ENCODE measurements at regions not wholly inside any gene's neighbourhood (a gene's known extent, or its start where the extent isn't known, plus 50 kb on each side); places are given as distances from the start of the nearest gene placed in this dataset.

DNA sequence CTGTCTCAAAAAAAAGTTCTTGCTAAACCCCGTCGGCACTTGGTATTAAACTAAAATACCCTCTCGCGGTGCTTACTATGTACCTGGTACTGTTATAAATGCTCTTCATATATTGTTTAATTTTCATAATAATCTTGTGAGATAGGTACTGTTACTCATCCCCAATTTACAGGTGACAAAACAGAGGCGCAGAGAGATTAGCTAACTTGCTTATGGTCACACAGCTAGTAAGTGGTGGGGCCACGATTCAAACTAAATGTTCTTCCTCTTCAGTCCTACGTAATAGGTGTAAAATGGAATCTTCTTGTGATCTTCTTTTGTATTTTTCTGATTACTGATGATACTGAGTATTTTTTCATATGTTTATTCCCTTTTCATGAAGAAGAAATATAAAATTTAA lies 51.3 kb downstream of the TET3 start:
- H3K27me3 ChIP-seq (ENCODE audit: control insufficient read depth in 3 of 3, insufficient read depth in 3 of 3, low read length in 3 of 3) = no peaks in the 10 kb centered on the region
- peak overlapping the region in 1 of 3 donors; percentile 38 for H3K27ac ChIP-seq (ENCODE audit: low read depth in 1 of 3, low read length in 2 of 3)
- no peaks in the 10 kb centered on the region for H3K9me3 ChIP-seq (ENCODE audit: control insufficient read depth in 2 of 2, insufficient read depth in 1 of 2, low read depth in 1 of 2, low read length in 1 of 2)
- H3K36me3 ChIP-seq (ENCODE audit: control insufficient read depth in 3 of 3, insufficient read depth in 2 of 3, low read depth in 1 of 3, low read length in 3 of 3) = no peaks in the 10 kb centered on the region
- 93 to 96% (median 96%) methylated on average over 7 of the region's 7 CpGs for WGBS, 3 donors
- DNase-seq (no peak), FAIRE-seq (no peak)
- H3K4me3 ChIP-seq (ENCODE audit: low read depth in 1 of 3, low read length in 3 of 3) = no peak overlapping the region
- peaks cover 16 to 40% (median 16%) of the 10 kb centered on the region in 3 donors for H3K4me1 ChIP-seq (ENCODE audit: control insufficient read depth in 3 of 3, insufficient read depth in 2 of 3, low read depth in 1 of 3, low read length in 2 of 3)

DNA sequence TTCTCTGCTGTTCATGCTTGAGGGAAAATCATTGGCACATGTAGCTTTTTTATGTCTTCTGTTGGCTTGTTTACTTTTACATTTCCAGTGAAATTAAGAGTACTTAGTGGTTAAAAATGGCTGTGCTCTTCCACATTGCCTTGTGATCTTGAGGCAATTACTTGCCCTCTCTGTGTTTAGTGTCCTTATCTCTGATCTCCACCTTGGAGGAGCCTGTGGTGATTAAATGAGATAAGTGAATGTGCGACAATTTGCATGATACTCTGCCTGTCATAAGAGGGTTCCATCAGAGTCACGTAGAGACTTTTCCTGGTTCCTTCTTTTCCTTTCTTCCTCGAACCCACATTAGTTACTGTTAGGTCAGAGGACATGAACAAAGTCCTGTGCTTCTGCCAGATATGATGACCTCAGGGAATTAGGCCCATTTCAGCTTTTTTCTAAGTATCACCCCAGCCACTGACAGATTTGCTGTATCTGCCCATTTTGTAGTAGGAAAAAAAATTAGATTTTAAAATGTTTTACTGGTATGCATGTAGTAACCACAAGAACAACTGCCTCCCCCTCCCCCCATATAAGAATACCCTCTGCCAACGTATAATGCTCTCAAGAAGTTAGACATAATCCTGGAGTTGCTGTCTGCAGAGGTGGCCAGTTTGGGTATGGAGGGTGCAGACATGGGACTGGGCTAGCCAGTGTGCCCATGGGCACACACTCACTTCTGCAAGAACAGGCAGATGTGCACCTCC lies 51.9 kb downstream of the TET3 start:
- H3K27me3 ChIP-seq (ENCODE audit: control insufficient read depth in 3 of 3, insufficient read depth in 3 of 3, low read length in 3 of 3) = no peaks in the 10 kb centered on the region
- H3K27ac ChIP-seq (ENCODE audit: low read depth in 1 of 3, low read length in 2 of 3) = peak overlapping the region in 1 of 3 donors; percentile 38
- H3K4me3 ChIP-seq (ENCODE audit: low read depth in 1 of 3, low read length in 3 of 3) = no peak overlapping the region
- H3K9me3 ChIP-seq (ENCODE audit: control insufficient read depth in 2 of 2, insufficient read depth in 1 of 2, low read depth in 1 of 2, low read length in 1 of 2) = no peaks in the 10 kb centered on the region
- no peaks in the 10 kb centered on the region for H3K36me3 ChIP-seq (ENCODE audit: control insufficient read depth in 3 of 3, insufficient read depth in 2 of 3, low read depth in 1 of 3, low read length in 3 of 3)
- H3K4me1 ChIP-seq (ENCODE audit: control insufficient read depth in 3 of 3, insufficient read depth in 2 of 3, low read depth in 1 of 3, low read length in 2 of 3) = peaks cover 14 to 40% (median 16%) of the 10 kb centered on the region in 3 donors
- FAIRE-seq (no peak), DNase-seq (peak in 1 of 2 donors; percentile 33)
- 46 to 63% (median 55%) methylated on average over 4 of the region's 4 CpGs for WGBS, 3 donors

DNA sequence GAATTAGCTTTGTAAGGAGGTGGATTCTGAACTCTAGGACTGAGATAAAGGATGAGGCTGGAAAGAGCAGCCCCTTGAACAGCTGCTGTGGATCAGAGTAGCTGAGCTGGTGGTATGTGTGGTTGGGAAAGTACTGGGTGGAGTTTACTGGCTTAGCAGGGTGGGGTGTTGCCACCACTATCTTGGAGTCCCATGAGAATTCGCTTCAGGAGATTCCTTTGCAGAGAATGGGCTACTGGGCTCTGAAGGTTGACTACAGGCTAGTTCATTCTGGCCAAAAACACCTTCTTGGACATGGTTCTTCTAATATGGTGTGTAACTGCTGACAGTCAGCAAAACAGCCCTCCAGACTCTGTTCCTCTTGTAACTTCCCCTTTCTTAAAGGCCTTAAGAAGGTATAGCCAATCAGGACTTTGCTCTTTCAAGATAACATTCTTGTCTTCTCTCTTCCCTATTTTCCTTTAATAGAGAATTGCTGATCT lies 52.7 kb downstream of the TET3 start:
- H3K9me3 ChIP-seq (ENCODE audit: control insufficient read depth in 2 of 2, insufficient read depth in 1 of 2, low read depth in 1 of 2, low read length in 1 of 2) = no peaks in the 10 kb centered on the region
- H3K4me3 ChIP-seq (ENCODE audit: low read depth in 1 of 3, low read length in 3 of 3) = no peak overlapping the region
- no peaks in the 10 kb centered on the region for H3K27me3 ChIP-seq (ENCODE audit: control insufficient read depth in 3 of 3, insufficient read depth in 3 of 3, low read length in 3 of 3)
- no peaks in the 10 kb centered on the region for H3K36me3 ChIP-seq (ENCODE audit: control insufficient read depth in 3 of 3, insufficient read depth in 2 of 3, low read depth in 1 of 3, low read length in 3 of 3)
- H3K4me1 ChIP-seq (ENCODE audit: control insufficient read depth in 3 of 3, insufficient read depth in 2 of 3, low read depth in 1 of 3, low read length in 2 of 3) = peaks cover 8 to 35% (median 16%) of the 10 kb centered on the region in 3 donors
- H3K27ac ChIP-seq (ENCODE audit: low read depth in 1 of 3, low read length in 2 of 3) = peak overlapping the region in 2 of 3 donors; percentile 38 to 64
- FAIRE-seq (no peak), DNase-seq (peak; percentile 54 to 60)
- WGBS, 3 donors = 54 to 73% (median 59%) methylated on average over 1 of the region's 1 CpG

DNA sequence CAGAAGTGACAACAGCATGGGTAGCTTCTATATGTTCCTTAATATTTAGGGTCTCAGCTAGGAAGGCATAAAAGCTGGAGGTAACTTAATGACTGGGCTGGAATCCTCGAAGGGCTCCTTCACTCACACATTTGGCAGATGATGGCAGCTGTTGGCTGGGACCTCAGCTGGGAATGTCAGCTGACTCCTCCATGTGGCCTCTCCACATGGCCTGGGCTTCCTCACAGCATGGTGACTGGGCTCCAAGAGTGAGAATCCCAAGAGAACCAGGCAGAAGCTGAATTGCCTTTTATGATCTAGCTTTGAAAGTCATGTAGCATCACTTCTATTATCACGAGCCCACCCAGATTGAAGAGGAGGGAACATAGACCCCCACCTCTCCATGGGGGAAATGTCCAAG lies 54.9 kb downstream of the TET3 start:
- Histone ChIP-seq H3K9me3 (ENCODE audit: control insufficient read depth in 2 of 2, insufficient read depth in 1 of 2, low read depth in 1 of 2, low read length in 1 of 2) (no peaks in the 10 kb centered on the region), H3K27ac (ENCODE audit: low read depth in 1 of 3, low read length in 2 of 3) (no peak overlapping the region), H3K27me3 (ENCODE audit: control insufficient read depth in 3 of 3, insufficient read depth in 3 of 3, low read length in 3 of 3) (no peaks in the 10 kb centered on the region), H3K36me3 (ENCODE audit: control insufficient read depth in 3 of 3, insufficient read depth in 2 of 3, low read depth in 1 of 3, low read length in 3 of 3) (no peaks in the 10 kb centered on the region), H3K4me3 (ENCODE audit: low read depth in 1 of 3, low read length in 3 of 3) (no peak overlapping the region), H3K4me1 (ENCODE audit: control insufficient read depth in 3 of 3, insufficient read depth in 2 of 3, low read depth in 1 of 3, low read length in 2 of 3) (peaks cover 8 to 43% (median 16%) of the 10 kb centered on the region in 3 donors)
- no peak for DNase-seq
- FAIRE-seq = no peak
- WGBS, 3 donors = 64 to 96% (median 96%) methylated on average over 2 of the region's 2 CpGs

DNA sequence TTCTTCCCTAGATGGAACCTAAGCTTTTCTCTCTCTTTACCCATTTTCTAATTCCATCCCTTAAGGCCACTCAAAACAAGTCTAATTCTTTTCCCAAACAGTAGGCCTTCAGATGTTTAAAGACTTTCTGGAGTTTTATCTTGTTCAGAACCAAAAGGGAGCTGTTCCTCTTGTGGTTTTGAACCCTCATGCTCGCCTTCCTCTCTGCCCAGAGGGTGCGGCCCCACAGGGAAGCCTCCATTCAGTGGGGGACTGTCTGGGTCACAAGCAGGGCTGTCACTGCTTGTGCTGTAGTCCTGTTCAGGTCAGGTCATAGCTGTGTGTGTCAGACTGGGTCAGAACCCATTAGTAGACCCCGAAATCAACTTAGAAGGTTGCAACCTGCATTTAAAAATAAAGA lies 56.5 kb downstream of the TET3 start:
- no peak for FAIRE-seq
- H3K27ac ChIP-seq (ENCODE audit: low read depth in 1 of 3, low read length in 2 of 3) = no peak overlapping the region

DNA sequence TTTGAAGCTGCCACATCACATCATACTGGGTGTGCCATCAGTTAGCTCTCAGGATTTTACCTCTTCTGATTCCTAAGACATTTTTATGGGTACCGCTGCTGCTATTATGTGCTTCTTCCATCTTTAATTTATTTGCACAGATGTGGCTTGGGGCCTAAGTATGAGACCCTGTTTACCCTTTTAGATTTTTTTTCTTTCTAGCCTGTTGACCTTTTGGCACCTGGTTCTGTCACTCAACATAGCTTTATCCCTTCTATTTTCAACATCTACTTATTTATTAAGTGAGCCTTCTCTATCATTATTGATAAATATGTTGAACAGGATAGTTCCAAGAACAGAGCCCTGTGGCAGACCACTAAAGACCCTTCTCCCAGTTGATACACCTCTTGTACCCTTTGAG lies 57.0 kb downstream of the TET3 start:
- peaks cover 6 to 33% (median 12%) of the 10 kb centered on the region in 3 donors for H3K4me1 ChIP-seq (ENCODE audit: control insufficient read depth in 3 of 3, insufficient read depth in 2 of 3, low read depth in 1 of 3, low read length in 2 of 3)
- DNase-seq (no peak), FAIRE-seq (no peak)
- 96 to 100% (median 98%) methylated on average over 1 of the region's 1 CpG for WGBS, 3 donors
- H3K27ac ChIP-seq (ENCODE audit: low read depth in 1 of 3, low read length in 2 of 3) = no peak overlapping the region
- peaks cover 0 to 7% (median 3%) of the 10 kb centered on the region in 3 donors for H3K36me3 ChIP-seq (ENCODE audit: control insufficient read depth in 3 of 3, insufficient read depth in 2 of 3, low read depth in 1 of 3, low read length in 3 of 3)
- H3K9me3 ChIP-seq (ENCODE audit: control insufficient read depth in 2 of 2, insufficient read depth in 1 of 2, low read depth in 1 of 2, low read length in 1 of 2) = no peaks in the 10 kb centered on the region
- H3K27me3 ChIP-seq (ENCODE audit: control insufficient read depth in 3 of 3, insufficient read depth in 3 of 3, low read length in 3 of 3) = no peaks in the 10 kb centered on the region
- no peak overlapping the region for H3K4me3 ChIP-seq (ENCODE audit: low read depth in 1 of 3, low read length in 3 of 3)

More for the DNA sequence above, 56.5 kb downstream of the TET3 start:
- 78 to 97% (median 81%) methylated on average over 3 of the region's 3 CpGs for WGBS, 3 donors
- peaks cover 6 to 38% (median 16%) of the 10 kb centered on the region in 3 donors for H3K4me1 ChIP-seq (ENCODE audit: control insufficient read depth in 3 of 3, insufficient read depth in 2 of 3, low read depth in 1 of 3, low read length in 2 of 3)
- H3K27me3 ChIP-seq (ENCODE audit: control insufficient read depth in 3 of 3, insufficient read depth in 3 of 3, low read length in 3 of 3) = no peaks in the 10 kb centered on the region
- H3K36me3 ChIP-seq (ENCODE audit: control insufficient read depth in 3 of 3, insufficient read depth in 2 of 3, low read depth in 1 of 3, low read length in 3 of 3) = peaks cover 0 to 2% (median 0%) of the 10 kb centered on the region in 3 donors
- no peaks in the 10 kb centered on the region for H3K9me3 ChIP-seq (ENCODE audit: control insufficient read depth in 2 of 2, insufficient read depth in 1 of 2, low read depth in 1 of 2, low read length in 1 of 2)
- no peak overlapping the region for H3K4me3 ChIP-seq (ENCODE audit: low read depth in 1 of 3, low read length in 3 of 3)
- no peak for DNase-seq

DNA sequence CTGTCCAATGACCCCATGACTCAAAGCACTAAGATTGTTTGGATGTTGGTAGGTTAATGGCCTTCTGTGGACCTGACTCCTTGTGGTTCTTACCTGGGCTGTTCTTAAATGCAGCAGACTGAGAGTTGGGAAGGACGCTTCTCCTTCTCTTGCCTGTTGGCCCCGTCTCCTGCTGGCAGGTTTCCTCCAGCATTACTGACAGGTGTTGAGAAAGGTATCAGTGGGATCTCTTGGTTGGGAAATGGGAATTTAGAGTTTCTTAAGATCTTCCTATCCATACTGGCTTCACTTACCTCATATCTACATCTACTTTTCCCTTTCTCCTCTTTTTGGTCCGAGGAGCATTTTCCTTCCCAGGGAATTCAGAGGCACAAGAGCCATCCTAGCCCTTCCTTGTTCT lies 57.9 kb downstream of the TET3 start:
- DNase-seq (no peak), FAIRE-seq (no peak)
- WGBS, 3 donors = 87 to 97% (median 93%) methylated on average over 3 of the region's 3 CpGs
- peaks cover 0 to 16% (median 6%) of the 10 kb centered on the region in 3 donors for H3K36me3 ChIP-seq (ENCODE audit: control insufficient read depth in 3 of 3, insufficient read depth in 2 of 3, low read depth in 1 of 3, low read length in 3 of 3)
- peak overlapping the region in 1 of 3 donors; percentile 57 for H3K27ac ChIP-seq (ENCODE audit: low read depth in 1 of 3, low read length in 2 of 3)
- H3K27me3 ChIP-seq (ENCODE audit: control insufficient read depth in 3 of 3, insufficient read depth in 3 of 3, low read length in 3 of 3) = no peaks in the 10 kb centered on the region
- H3K4me3 ChIP-seq (ENCODE audit: low read depth in 1 of 3, low read length in 3 of 3) = no peak overlapping the region
- H3K9me3 ChIP-seq (ENCODE audit: control insufficient read depth in 2 of 2, insufficient read depth in 1 of 2, low read depth in 1 of 2, low read length in 1 of 2) = no peaks in the 10 kb centered on the region
- H3K4me1 ChIP-seq (ENCODE audit: control insufficient read depth in 3 of 3, insufficient read depth in 2 of 3, low read depth in 1 of 3, low read length in 2 of 3) = peaks cover 0 to 24% (median 6%) of the 10 kb centered on the region in 3 donors

DNA sequence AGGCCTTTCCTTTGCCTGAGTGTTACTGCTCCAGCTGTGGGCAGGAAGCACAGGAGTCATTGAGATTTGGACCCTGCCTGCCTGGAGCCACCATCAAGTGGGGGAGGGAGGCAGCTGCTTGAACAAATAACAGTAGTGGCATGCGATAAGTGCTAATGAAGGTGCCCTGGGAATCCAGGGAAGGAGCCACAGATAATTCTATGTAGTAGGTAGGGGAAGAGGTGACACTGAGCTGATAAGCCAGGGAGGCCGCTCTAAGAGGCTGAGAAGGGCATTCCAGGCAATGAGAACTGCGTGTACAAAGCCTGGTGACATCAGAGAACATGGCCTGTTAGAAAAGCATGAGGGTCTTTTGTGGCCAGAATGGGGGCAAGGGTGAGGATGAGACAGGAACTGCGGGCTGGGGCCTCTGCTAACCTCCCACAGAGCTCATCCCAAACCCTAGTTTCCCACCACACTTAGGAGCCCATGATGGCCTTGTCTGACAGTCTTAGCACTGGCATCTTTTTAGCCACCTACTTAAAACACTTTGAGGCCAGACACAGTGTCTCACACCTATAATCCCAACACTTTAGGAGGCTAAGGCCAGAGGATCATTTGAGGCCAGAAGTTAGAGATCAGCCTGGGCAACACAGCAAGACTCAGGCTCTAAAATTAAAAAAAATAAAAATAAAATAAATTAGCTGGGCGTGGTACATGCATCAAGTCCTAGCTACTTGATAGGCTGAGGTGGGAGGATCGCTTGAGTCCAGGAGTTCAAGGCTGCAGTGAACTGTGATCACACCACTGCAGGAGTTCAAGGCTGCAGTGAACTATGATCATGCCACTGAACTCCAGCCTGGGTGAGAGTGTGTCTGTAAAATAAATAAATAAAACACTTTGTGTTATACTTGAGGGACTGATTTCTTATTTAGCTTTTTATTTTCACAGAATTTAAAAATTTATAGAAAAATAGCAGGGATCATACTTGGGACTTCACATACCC lies 58.9 kb downstream of the TET3 start:
- Histone ChIP-seq H3K4me1 (ENCODE audit: control insufficient read depth in 3 of 3, insufficient read depth in 2 of 3, low read depth in 1 of 3, low read length in 2 of 3) (peaks cover 0 to 17% (median 6%) of the 10 kb centered on the region in 3 donors), H3K27me3 (ENCODE audit: control insufficient read depth in 3 of 3, insufficient read depth in 3 of 3, low read length in 3 of 3) (no peaks in the 10 kb centered on the region), H3K9me3 (ENCODE audit: control insufficient read depth in 2 of 2, insufficient read depth in 1 of 2, low read depth in 1 of 2, low read length in 1 of 2) (no peaks in the 10 kb centered on the region), H3K27ac (ENCODE audit: low read depth in 1 of 3, low read length in 2 of 3) (peak overlapping the region; percentile 36 to 70 (median 57)), H3K36me3 (ENCODE audit: control insufficient read depth in 3 of 3, insufficient read depth in 2 of 3, low read depth in 1 of 3, low read length in 3 of 3) (peaks cover 0 to 26% (median 6%) of the 10 kb centered on the region in 3 donors), H3K4me3 (ENCODE audit: low read depth in 1 of 3, low read length in 3 of 3) (no peak overlapping the region)
- FAIRE-seq (no peak), DNase-seq (peak; percentile 63 to 77)
- 59 to 82% (median 64%) methylated on average over 6 of the region's 6 CpGs for WGBS, 3 donors

Data from small intestine (tissue), 7 donors.